Activated CD4-positive, alpha-beta memory T cell treated with anti-CD3 and anti-CD28 coated beads, Interleukin-2, amount 10 ng/mL, durations not matched to agents 7 days and 5 days (primary cell): ENCODE measurements at regions not wholly inside any gene's neighbourhood (a gene's known extent, or its start where the extent isn't known, plus 50 kb on each side); places are given as distances from the start of the nearest gene placed in this dataset.

ENCODE experiments used
- CTCF ChIA-PET: fragments of 350-600 bp; sonication (Branson Sonifier 250); formaldehyde crosslinking; loops from one replicate; lab custom pipeline; 2021; ENCODE audit warnings: antibody characterized with exemption, inconsistent platforms; lab: Charles Lee
- POLR2A ChIA-PET: fragments of 350-600 bp; sonication (Branson Sonifier 250); formaldehyde crosslinking; loops from one replicate; lab custom pipeline; 2021; ENCODE audit warnings: antibody characterized with exemption; lab: Charles Lee
- DNase-seq: peaks from one replicate; pipeline ENCODE4 v3.0.0-alpha.2; 2020
- H3K27ac Mint-ChIP-seq: one replicate; pipeline ENCODE4 v1.8.0; 2021; ENCODE audit warnings: mild to moderate bottlenecking, mixed read lengths
- H3K27me3 Mint-ChIP-seq: one replicate; pipeline ENCODE4 v1.8.0; 2021; ENCODE audit warnings: mixed read lengths
- H3K36me3 Mint-ChIP-seq: one replicate; pipeline ENCODE4 v1.8.0; 2021; ENCODE audit warnings: low read depth, mixed read lengths
- H3K4me1 Mint-ChIP-seq: one replicate; pipeline ENCODE4 v1.8.0; 2021; ENCODE audit warnings: mixed read lengths
- H3K4me3 Mint-ChIP-seq: one replicate; pipeline ENCODE4 v1.8.0; 2021; ENCODE audit warnings: mild to moderate bottlenecking, mixed read lengths
- H3K9me3 Mint-ChIP-seq: one replicate; pipeline ENCODE4 v1.8.0; 2021; ENCODE audit warnings: mixed read lengths

DNA sequence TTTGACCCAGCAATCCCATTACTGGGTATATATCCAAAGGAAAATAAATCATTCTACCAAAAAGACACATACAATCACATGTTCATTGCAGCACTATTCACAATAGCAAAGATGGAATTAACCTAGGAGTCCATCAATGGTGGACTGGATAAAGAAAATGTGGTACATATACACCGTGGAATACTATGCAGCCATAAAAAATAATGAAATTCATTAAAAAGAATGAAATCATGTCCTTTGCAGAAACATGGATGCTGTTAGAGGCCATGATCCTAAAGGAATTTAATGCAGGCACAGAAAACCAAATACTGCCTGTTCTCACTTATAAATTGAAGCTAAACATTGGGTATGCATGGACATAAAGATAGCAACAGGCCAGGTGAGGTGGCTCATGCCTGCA is 61.9 kb upstream of the BMP6 start:
- Mint-ChIP-seq H3K36me3 (no peaks in the 10 kb centered on the region), H3K27ac (no peak overlapping the region), H3K4me1 (no peaks in the 10 kb centered on the region), H3K4me3 (no peak overlapping the region), H3K27me3 (peaks cover 23% of the 10 kb centered on the region), H3K9me3 (no peaks in the 10 kb centered on the region)
- ChIA-PET CTCF (no interaction called here), POLR2A (no interaction called here)
- no peak for DNase-seq

DNA sequence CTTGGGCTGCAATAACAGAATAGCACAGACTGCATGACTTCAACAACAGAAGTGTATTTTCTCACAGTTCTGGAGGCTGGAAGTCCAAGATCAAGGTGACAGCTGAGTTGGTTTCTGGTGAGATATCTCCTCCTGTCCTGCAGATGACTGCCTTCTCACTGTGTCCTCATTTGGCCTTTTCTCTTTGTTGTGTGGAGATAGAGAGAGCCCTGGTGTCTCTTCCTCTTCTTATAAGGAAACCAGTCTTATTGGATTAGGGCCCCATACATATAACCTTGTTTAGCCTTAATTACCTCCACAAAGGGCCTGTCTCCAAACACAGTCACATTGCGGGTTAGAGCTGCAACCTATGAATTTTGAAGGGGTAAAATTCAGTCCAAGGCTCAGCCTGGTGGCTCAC is 57.0 kb upstream of the BMP6 start:
- H3K27ac Mint-ChIP-seq, result no peak overlapping the region

DNA sequence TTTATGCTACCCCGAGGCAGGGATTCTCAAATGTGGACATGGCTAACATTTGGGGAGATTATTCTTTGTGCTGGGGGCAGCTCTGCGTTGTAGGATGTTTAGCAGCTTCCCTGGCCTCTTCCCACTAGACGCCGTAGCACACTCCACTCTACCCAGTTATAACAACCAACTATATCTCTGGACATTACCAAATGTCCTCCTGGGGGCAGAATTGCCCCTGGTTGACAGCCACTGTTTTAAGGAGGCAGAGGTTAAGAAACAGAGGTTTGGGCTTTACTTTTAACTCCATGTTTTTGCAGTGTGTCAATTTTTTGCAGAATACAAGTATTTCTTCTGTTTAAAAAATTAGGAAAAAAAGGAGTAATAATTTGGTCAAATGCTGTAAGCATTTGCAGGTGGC is 56.2 kb upstream of the BMP6 start:
- Mint-ChIP-seq H3K4me1 (no peaks in the 10 kb centered on the region), H3K9me3 (no peaks in the 10 kb centered on the region), H3K36me3 (no peaks in the 10 kb centered on the region), H3K4me3 (no peak overlapping the region), H3K27me3 (peaks cover 10% of the 10 kb centered on the region), H3K27ac (no peak overlapping the region)
- ChIA-PET POLR2A (no interaction called here), CTCF (interaction anchor here (0.7 to 1.6 kb wide), 2 partner anchors 53 to 1055 kb away, joined by 3 to 4 read pairs; no protein-coding TSS in a partner anchor)
- no peak for DNase-seq

More for the DNA sequence above, 57.0 kb upstream of the BMP6 start:
- CTCF ChIA-PET, result no interaction called here
- H3K36me3 Mint-ChIP-seq, result no peaks in the 10 kb centered on the region
- no peak overlapping the region for H3K4me3 Mint-ChIP-seq
- POLR2A ChIA-PET, result no interaction called here
- peaks cover 10% of the 10 kb centered on the region for H3K27me3 Mint-ChIP-seq
- H3K4me1 Mint-ChIP-seq, result no peaks in the 10 kb centered on the region
- H3K9me3 Mint-ChIP-seq, result no peaks in the 10 kb centered on the region
- DNase-seq, result no peak

DNA sequence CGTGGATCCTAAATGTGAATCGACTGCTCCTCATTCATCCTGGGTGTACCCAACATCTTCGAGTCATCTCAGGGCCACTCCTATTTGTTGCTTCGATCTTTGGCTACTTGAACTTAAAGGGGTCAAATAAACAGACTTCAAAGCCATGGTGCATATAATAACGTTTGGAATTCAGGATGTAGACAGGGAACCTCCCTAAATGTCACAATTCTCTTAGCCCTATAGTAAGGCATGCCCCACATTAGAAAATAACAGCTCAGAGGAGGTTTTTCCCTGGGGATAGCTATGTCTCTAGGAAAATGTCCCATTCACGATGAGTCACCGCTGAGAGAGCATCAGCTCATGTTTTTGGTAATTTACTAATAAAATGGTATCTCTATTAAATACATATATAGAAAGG is 54.8 kb upstream of the BMP6 start:
- POLR2A ChIA-PET, result no interaction called here
- no peak for DNase-seq
- H3K27me3 Mint-ChIP-seq, result peaks cover 6% of the 10 kb centered on the region
- no peaks in the 10 kb centered on the region for H3K9me3 Mint-ChIP-seq
- H3K27ac Mint-ChIP-seq, result no peak overlapping the region
- H3K4me1 Mint-ChIP-seq, result no peaks in the 10 kb centered on the region
- no peak overlapping the region for H3K4me3 Mint-ChIP-seq
- CTCF ChIA-PET, result interaction anchor here (1.6 kb wide), 1 partner anchor 52 kb away, joined by 4 read pairs; no protein-coding TSS in a partner anchor
- H3K36me3 Mint-ChIP-seq, result no peaks in the 10 kb centered on the region

DNA sequence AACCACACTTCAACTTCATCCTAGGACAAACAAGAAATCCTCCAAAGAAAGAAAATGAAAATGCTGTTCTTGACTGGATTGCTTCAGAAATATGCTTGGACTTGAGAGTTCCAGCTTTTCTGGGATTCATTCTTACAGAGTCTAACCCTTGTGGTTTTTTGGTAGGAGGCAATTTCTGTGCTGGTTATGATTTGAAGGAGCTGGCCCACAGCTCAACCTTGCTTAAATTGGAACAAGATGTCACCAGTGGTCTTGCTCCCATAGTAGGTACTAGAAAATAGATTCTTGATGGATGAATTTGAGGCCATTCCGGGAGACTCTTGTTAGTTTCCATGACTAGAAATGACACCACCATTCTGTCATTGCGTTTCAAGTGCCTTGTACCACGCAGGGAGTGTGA is 54.3 kb upstream of the BMP6 start:
- H3K9me3 Mint-ChIP-seq, result no peaks in the 10 kb centered on the region
- H3K36me3 Mint-ChIP-seq, result no peaks in the 10 kb centered on the region
- H3K27me3 Mint-ChIP-seq, result peaks cover 6% of the 10 kb centered on the region
- no peak overlapping the region for H3K27ac Mint-ChIP-seq
- no peak overlapping the region for H3K4me3 Mint-ChIP-seq
- no peaks in the 10 kb centered on the region for H3K4me1 Mint-ChIP-seq
- POLR2A ChIA-PET, result no interaction called here
- no peak for DNase-seq
- CTCF ChIA-PET, result no interaction called here

DNA sequence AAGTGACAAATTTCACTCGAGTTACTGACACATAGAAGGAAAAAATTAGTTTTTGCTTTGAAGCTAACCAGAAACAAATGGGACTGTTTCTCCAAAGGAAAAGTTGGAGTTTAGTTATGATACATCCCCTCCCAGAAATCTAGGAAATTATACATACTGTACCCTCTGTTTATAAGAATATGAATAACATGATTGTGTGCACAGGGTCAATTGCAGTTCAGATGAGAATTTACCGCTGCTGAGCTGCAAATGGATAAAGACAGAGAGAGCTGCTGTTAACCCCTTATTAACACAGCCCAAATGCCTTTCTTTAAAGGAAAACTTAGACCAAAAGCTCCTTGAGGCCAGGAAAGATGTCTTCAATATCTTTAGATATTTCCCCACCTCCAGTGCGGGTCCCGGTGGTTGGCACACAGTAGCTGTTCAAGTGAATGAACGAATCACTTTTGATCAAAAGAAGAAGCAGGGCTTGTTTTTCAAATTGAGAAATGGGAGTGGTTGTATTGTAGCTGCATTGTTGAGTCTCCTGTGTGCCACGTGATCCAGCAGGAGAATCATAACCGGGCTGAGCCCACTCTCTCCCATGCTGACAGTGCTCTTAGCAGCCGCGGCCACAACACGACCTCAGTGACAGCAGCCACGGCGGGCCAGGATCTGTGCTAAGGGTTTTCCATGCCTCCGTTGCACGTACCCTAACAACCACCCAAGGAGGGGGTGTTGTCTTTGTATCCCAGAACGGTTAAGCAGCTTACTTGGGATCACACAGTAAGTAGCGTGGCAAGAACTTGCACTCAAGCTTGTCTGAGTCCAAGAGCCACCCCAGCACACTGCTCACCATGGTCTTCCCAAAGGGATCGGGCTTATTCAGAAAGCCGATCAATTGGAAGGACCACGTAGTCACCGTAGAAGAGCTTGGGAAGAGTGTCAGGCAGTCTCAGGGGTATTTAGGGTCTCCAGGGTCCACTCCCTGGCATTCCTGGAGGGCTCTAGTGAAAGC is 53.5 kb upstream of the BMP6 start:
- CTCF ChIA-PET, result interaction anchor here (0.6 kb wide), 1 partner anchor 457 kb away, joined by 3 read pairs; no protein-coding TSS in a partner anchor
- no peak overlapping the region for H3K27ac Mint-ChIP-seq

DNA sequence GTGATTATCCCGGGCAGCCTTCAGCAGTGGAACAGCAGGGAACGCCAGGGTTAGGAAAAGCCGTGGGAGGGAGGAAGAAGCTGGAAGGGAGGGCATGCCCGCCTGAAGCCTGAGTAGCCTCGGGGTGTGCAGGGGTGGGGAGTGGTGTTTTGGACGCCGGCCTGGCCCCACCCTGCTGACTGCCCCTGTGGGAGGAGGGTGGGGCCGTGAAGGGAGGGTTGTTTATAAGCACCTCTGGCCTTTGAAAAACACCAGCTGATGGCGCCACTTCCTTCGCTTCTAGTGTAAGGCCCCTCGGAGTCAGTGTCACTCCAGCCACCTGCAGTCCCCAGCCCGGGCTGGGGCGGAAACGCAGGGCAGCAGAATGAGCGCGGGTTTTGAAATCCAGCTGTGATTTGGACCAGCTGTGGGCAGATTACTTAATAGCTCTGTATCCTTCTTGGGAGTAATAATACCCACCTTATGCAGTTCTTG is 52.8 kb upstream of the BMP6 start:
- no peak overlapping the region for H3K4me3 Mint-ChIP-seq
- H3K27ac Mint-ChIP-seq, result no peak overlapping the region
- H3K36me3 Mint-ChIP-seq, result no peaks in the 10 kb centered on the region
- H3K9me3 Mint-ChIP-seq, result no peaks in the 10 kb centered on the region
- ChIA-PET POLR2A (no interaction called here), CTCF (interaction anchor here (0.6 kb wide), 2 partner anchors 334 to 456 kb away, joined by 3 read pairs; no protein-coding TSS in a partner anchor)
- no peak for DNase-seq
- no peaks in the 10 kb centered on the region for H3K4me1 Mint-ChIP-seq
- peaks cover 10% of the 10 kb centered on the region for H3K27me3 Mint-ChIP-seq

More for the DNA sequence above, 53.5 kb upstream of the BMP6 start:
- no peaks in the 10 kb centered on the region for H3K9me3 Mint-ChIP-seq
- no peaks in the 10 kb centered on the region for H3K4me1 Mint-ChIP-seq
- no peaks in the 10 kb centered on the region for H3K36me3 Mint-ChIP-seq
- POLR2A ChIA-PET, result no interaction called here
- H3K4me3 Mint-ChIP-seq, result no peak overlapping the region
- DNase-seq, result no peak
- H3K27me3 Mint-ChIP-seq, result peaks cover 6% of the 10 kb centered on the region

DNA sequence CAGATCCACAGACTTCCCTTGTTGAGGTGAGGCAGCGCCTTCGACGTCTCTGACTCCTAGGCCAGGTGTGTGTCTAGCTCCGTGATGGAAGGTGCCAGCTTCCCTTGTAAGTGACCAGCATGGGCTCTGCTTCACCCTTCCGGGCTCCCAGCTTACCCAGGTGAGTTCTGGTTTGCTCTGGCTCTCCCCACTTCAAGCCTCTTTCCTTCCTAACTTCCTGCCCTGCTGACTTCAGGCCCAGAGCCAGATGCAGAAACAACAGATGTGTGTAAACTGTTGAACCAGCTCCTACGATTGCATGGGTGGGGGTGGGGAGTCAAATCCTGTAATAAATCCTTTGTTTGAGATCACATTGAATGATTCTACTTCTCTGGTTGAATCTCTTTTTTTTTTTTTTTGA is 51.6 kb upstream of the BMP6 start:
- Mint-ChIP-seq H3K4me3 (no peak overlapping the region), H3K36me3 (no peaks in the 10 kb centered on the region), H3K27me3 (peaks cover 10% of the 10 kb centered on the region), H3K4me1 (no peaks in the 10 kb centered on the region), H3K27ac (no peak overlapping the region), H3K9me3 (no peaks in the 10 kb centered on the region)
- DNase-seq, result no peak
- CTCF ChIA-PET, result no interaction called here
- POLR2A ChIA-PET, result no interaction called here

DNA sequence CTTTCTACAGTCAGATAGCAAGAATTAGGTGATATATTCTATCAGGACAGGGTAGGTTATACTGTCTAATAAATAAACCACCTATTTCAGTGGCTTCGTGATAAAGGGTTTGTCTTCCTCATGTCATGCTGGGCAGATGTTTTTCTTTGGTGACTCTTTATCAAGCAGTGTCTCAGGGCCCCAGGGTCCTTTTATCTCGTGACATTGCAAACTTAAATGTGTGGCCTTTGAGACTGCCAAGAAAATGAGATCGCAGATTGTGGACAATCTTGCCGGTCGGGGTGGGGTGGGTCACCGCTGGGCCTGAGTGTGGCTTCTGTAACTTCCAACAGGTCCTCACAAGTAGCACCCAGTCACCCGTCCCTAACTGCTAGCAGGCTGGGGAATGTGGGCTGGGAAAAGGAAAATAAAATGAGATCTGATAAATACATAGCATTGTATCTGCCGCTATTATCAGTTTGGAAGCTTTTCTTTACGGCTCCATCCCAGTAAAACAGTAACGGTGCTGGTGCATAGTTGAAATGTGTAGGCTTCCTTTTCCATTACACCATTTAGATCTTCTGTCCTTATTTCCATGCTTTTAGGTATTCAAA is 50.5 kb upstream of the BMP6 start:
- Mint-ChIP-seq H3K4me1 (no peaks in the 10 kb centered on the region), H3K36me3 (no peaks in the 10 kb centered on the region), H3K4me3 (no peak overlapping the region), H3K9me3 (no peaks in the 10 kb centered on the region), H3K27me3 (peaks cover 10% of the 10 kb centered on the region), H3K27ac (no peak overlapping the region)
- ChIA-PET CTCF (no interaction called here), POLR2A (no interaction called here)
- no peak for DNase-seq
